WTC11 (cell line): ENCODE measurements at regions not wholly inside any gene's neighbourhood (a gene's known extent, or its start where the extent isn't known, plus 50 kb on each side); places are given as distances from the start of the nearest gene placed in this dataset.

Source experiments
- CBFB ChIP-seq: sonication (generic); formaldehyde crosslinking; IDR thresholded peaks from 2 replicates; pipeline ENCODE4 v1.8.1; 2022; ENCODE audit warnings: mild to moderate bottlenecking, low read depth, missing genetic modification reagents
- ESRRA ChIP-seq: sonication (generic); formaldehyde crosslinking; IDR thresholded peaks from 2 replicates; pipeline ENCODE4 v1.8.1; 2022; ENCODE audit warnings: mild to moderate bottlenecking, missing genetic modification reagents, borderline replicate concordance
- FOXP1 ChIP-seq: sonication (generic); formaldehyde crosslinking; IDR thresholded peaks from 2 replicates; pipeline ENCODE4 v1.8.0; 2022; ENCODE audit warnings: missing genetic modification reagents, mild to moderate bottlenecking, moderate library complexity, borderline replicate concordance
- NR1H2 ChIP-seq: sonication (generic); formaldehyde crosslinking; IDR thresholded peaks from 2 replicates; pipeline ENCODE4 v1.9.0; 2021; ENCODE audit warnings: mild to moderate bottlenecking, moderate library complexity, missing genetic modification reagents
- NR2C2 ChIP-seq: sonication (generic); formaldehyde crosslinking; IDR thresholded peaks from 2 replicates; pipeline ENCODE4 v1.8.0; 2022; ENCODE audit warnings: mild to moderate bottlenecking, missing genetic modification reagents
- SP1 ChIP-seq: sonication (generic); formaldehyde crosslinking; conservative IDR thresholded peaks from 2 replicates; pipeline ENCODE4 v1.8.1; 2022; ENCODE audit warnings: missing genetic modification reagents
- TF ChIP-seq, protein P1 (sequence below): fragments of 200-600 bp; IDR thresholded peaks from 2 replicates; pipeline ENCODE4 v1.8.0; 2022; ENCODE audit warnings: antibody characterized with exemption
- TF ChIP-seq, protein P2 (sequence below): sonication (generic); formaldehyde crosslinking; IDR thresholded peaks from 2 replicates; pipeline ENCODE4 v1.8.1; 2022; ENCODE audit warnings: missing genetic modification reagents, borderline replicate concordance

DNA sequence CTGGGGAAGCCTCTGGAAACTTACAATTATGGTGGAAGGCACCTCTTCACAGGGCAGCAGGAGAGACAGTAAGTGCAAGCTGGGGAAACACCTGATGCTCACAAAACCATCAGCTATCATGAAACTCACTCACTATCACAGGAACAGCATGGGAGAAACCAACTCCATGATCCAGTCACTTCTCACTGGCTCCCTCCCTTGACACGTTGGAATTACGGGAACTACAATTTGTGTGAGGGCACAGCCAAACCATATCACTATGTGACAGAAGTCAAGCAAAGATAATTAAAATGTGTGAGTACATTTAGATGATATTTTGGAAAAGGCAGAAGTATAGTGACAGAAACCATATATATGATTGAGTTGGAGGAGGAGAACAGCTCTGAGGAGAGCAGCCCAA is 474.0 kb upstream of the OLFM3 start:
- TF ChIP-seq SP1 (CRISPR knock-in tag): no peak
- no peak for TF ChIP-seq ESRRA (CRISPR knock-in tag)
- TF ChIP-seq NR2C2 (CRISPR knock-in tag): no peak
- TF ChIP-seq FOXP1 (CRISPR knock-in tag): no peak
- TF ChIP-seq, protein P1, sequence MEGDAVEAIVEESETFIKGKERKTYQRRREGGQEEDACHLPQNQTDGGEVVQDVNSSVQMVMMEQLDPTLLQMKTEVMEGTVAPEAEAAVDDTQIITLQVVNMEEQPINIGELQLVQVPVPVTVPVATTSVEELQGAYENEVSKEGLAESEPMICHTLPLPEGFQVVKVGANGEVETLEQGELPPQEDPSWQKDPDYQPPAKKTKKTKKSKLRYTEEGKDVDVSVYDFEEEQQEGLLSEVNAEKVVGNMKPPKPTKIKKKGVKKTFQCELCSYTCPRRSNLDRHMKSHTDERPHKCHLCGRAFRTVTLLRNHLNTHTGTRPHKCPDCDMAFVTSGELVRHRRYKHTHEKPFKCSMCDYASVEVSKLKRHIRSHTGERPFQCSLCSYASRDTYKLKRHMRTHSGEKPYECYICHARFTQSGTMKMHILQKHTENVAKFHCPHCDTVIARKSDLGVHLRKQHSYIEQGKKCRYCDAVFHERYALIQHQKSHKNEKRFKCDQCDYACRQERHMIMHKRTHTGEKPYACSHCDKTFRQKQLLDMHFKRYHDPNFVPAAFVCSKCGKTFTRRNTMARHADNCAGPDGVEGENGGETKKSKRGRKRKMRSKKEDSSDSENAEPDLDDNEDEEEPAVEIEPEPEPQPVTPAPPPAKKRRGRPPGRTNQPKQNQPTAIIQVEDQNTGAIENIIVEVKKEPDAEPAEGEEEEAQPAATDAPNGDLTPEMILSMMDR: no peak
- TF ChIP-seq, protein P2, sequence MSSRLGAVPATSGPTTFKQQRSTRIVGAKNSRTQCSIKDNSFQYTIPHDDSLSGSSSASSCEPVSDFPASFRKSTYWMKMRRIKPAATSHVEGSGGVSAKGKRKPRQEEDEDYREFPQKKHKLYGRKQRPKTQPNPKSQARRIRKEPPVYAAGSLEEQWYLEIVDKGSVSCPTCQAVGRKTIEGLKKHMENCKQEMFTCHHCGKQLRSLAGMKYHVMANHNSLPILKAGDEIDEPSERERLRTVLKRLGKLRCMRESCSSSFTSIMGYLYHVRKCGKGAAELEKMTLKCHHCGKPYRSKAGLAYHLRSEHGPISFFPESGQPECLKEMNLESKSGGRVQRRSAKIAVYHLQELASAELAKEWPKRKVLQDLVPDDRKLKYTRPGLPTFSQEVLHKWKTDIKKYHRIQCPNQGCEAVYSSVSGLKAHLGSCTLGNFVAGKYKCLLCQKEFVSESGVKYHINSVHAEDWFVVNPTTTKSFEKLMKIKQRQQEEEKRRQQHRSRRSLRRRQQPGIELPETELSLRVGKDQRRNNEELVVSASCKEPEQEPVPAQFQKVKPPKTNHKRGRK (CRISPR knock-in tag): no peak
- TF ChIP-seq CBFB (CRISPR knock-in tag): no peak
- TF ChIP-seq NR1H2 (CRISPR knock-in tag): no peak
